ENCODE measurements at regions not wholly inside any gene's neighbourhood (a gene's known extent, or its start where the extent isn't known, plus 50 kb on each side); places are given as distances from the start of the nearest gene placed in this dataset.

- H3K27me3 Mint-ChIP-seq, result no peaks in the 10 kb centered on the region
- no peaks in the 10 kb centered on the region for H3K4me1 Mint-ChIP-seq
- H3K27ac Mint-ChIP-seq, result no peak overlapping the region
- no peaks in the 10 kb centered on the region for H3K9me3 Mint-ChIP-seq
- no peak overlapping the region for H3K4me3 Mint-ChIP-seq
- no peaks in the 10 kb centered on the region for H3K36me3 Mint-ChIP-seq
- DNase-seq, result no peak
Observed at GRCh38 chr10:105908701-105909100, 1255.8 kb downstream of the SORCS1 start.

- H3K4me1 Mint-ChIP-seq, result no peaks in the 10 kb centered on the region
- no peak for DNase-seq
Observed at GRCh38 chr10:105885495-105885894, 1244.4 kb downstream of the SORCS3 start.

GRCh38 chr10:105879401-105879800 lies 1238.3 kb downstream of the SORCS3 start:
- no peaks in the 10 kb centered on the region for H3K36me3 Mint-ChIP-seq
- no peaks in the 10 kb centered on the region for H3K9me3 Mint-ChIP-seq
- H3K27me3 Mint-ChIP-seq, result no peaks in the 10 kb centered on the region
- H3K4me3 Mint-ChIP-seq, result no peak overlapping the region
- DNase-seq, result no peak
- H3K4me1 Mint-ChIP-seq, result no peaks in the 10 kb centered on the region
- no peak overlapping the region for H3K27ac Mint-ChIP-seq

More at GRCh38 chr10:105885495-105885894, 1244.4 kb downstream of the SORCS3 start:
- no peak overlapping the region for H3K4me3 Mint-ChIP-seq
- no peaks in the 10 kb centered on the region for H3K36me3 Mint-ChIP-seq
- H3K27ac Mint-ChIP-seq, result no peak overlapping the region
- no peaks in the 10 kb centered on the region for H3K27me3 Mint-ChIP-seq
- H3K9me3 Mint-ChIP-seq, result peaks cover 7% of the 10 kb centered on the region

GRCh38 chr10:105875050-105875449 lies 1234.0 kb downstream of the SORCS3 start:
- no peaks in the 10 kb centered on the region for H3K36me3 Mint-ChIP-seq

GRCh38 chr10:105872665-105873064 lies 1231.6 kb downstream of the SORCS3 start:
- H3K9me3 Mint-ChIP-seq, result peaks cover 2% of the 10 kb centered on the region
- no peak for DNase-seq
- H3K4me3 Mint-ChIP-seq, result no peak overlapping the region
- H3K36me3 Mint-ChIP-seq, result no peaks in the 10 kb centered on the region
- no peak overlapping the region for H3K27ac Mint-ChIP-seq
- no peaks in the 10 kb centered on the region for H3K27me3 Mint-ChIP-seq
- no peaks in the 10 kb centered on the region for H3K4me1 Mint-ChIP-seq

More at GRCh38 chr10:105875050-105875449, 1234.0 kb downstream of the SORCS3 start:
- Mint-ChIP-seq H3K4me3 (no peak overlapping the region), H3K27me3 (no peaks in the 10 kb centered on the region), H3K4me1 (no peaks in the 10 kb centered on the region), H3K9me3 (peaks cover 2% of the 10 kb centered on the region), H3K27ac (no peak overlapping the region)
- DNase-seq, result no peak

- Mint-ChIP-seq H3K27ac (no peak overlapping the region), H3K27me3 (no peaks in the 10 kb centered on the region), H3K4me1 (no peaks in the 10 kb centered on the region), H3K36me3 (no peaks in the 10 kb centered on the region), H3K4me3 (no peak overlapping the region), H3K9me3 (peaks cover 2% of the 10 kb centered on the region)
- DNase-seq, result no peak
Observed at GRCh38 chr10:105868935-105869334, 1227.8 kb downstream of the SORCS3 start.

- Mint-ChIP-seq H3K4me3 (no peak overlapping the region), H3K4me1 (no peaks in the 10 kb centered on the region), H3K27ac (no peak overlapping the region), H3K9me3 (no peaks in the 10 kb centered on the region), H3K27me3 (no peaks in the 10 kb centered on the region), H3K36me3 (no peaks in the 10 kb centered on the region)
- no peak for DNase-seq
Observed at GRCh38 chr10:105864854-105865253, 1223.8 kb downstream of the SORCS3 start.

GRCh38 chr10:105857268-105858264 lies 1216.5 kb downstream of the SORCS3 start:
- no peak overlapping the region for H3K27ac Mint-ChIP-seq
- H3K4me3 Mint-ChIP-seq, result no peak overlapping the region
- no peaks in the 10 kb centered on the region for H3K9me3 Mint-ChIP-seq
- DNase-seq, result no peak
- no peaks in the 10 kb centered on the region for H3K36me3 Mint-ChIP-seq
- H3K27me3 Mint-ChIP-seq, result no peaks in the 10 kb centered on the region
- peaks cover 10% of the 10 kb centered on the region for H3K4me1 Mint-ChIP-seq

GRCh38 chr10:105855791-105856190 lies 1214.7 kb downstream of the SORCS3 start:
- Mint-ChIP-seq H3K9me3 (no peaks in the 10 kb centered on the region), H3K36me3 (no peaks in the 10 kb centered on the region), H3K27ac (no peak overlapping the region), H3K4me1 (peaks cover 10% of the 10 kb centered on the region), H3K4me3 (no peak overlapping the region), H3K27me3 (no peaks in the 10 kb centered on the region)
- no peak for DNase-seq

- H3K9me3 Mint-ChIP-seq, result no peaks in the 10 kb centered on the region
Observed at GRCh38 chr10:105844676-105845570, 1203.8 kb downstream of the SORCS3 start.

GRCh38 chr10:105844241-105844640 lies 1203.2 kb downstream of the SORCS3 start:
- Mint-ChIP-seq H3K9me3 (no peaks in the 10 kb centered on the region), H3K4me3 (no peak overlapping the region), H3K27ac (no peak overlapping the region), H3K4me1 (peaks cover 4% of the 10 kb centered on the region), H3K27me3 (no peaks in the 10 kb centered on the region), H3K36me3 (no peaks in the 10 kb centered on the region)
- no peak for DNase-seq

More at GRCh38 chr10:105844676-105845570, 1203.8 kb downstream of the SORCS3 start:
- Mint-ChIP-seq H3K4me3 (no peak overlapping the region), H3K27me3 (no peaks in the 10 kb centered on the region), H3K4me1 (peaks cover 4% of the 10 kb centered on the region), H3K27ac (no peak overlapping the region), H3K36me3 (no peaks in the 10 kb centered on the region)
- DNase-seq, result no peak

GRCh38 chr10:105843786-105844185 lies 1202.7 kb downstream of the SORCS3 start:
- Mint-ChIP-seq H3K4me3 (no peak overlapping the region), H3K4me1 (peaks cover 4% of the 10 kb centered on the region), H3K27ac (no peak overlapping the region), H3K9me3 (no peaks in the 10 kb centered on the region), H3K27me3 (no peaks in the 10 kb centered on the region), H3K36me3 (no peaks in the 10 kb centered on the region)
- no peak for DNase-seq

GRCh38 chr10:105840288-105840770 lies 1199.2 kb downstream of the SORCS3 start:
- peaks cover 1% of the 10 kb centered on the region for H3K9me3 Mint-ChIP-seq
- peaks cover 14% of the 10 kb centered on the region for H3K4me1 Mint-ChIP-seq
- H3K27ac Mint-ChIP-seq, result no peak overlapping the region
- no peak overlapping the region for H3K4me3 Mint-ChIP-seq
- H3K36me3 Mint-ChIP-seq, result no peaks in the 10 kb centered on the region
- no peaks in the 10 kb centered on the region for H3K27me3 Mint-ChIP-seq
- DNase-seq, result no peak

GRCh38 chr10:105838392-105838791 lies 1197.3 kb downstream of the SORCS3 start:
- no peak overlapping the region for H3K27ac Mint-ChIP-seq
- H3K4me1 Mint-ChIP-seq, result peaks cover 11% of the 10 kb centered on the region
- no peaks in the 10 kb centered on the region for H3K36me3 Mint-ChIP-seq
- H3K9me3 Mint-ChIP-seq, result peaks cover 1% of the 10 kb centered on the region
- DNase-seq, result no peak
- H3K4me3 Mint-ChIP-seq, result peak overlapping the region; percentile 65
- no peaks in the 10 kb centered on the region for H3K27me3 Mint-ChIP-seq

- H3K4me1 Mint-ChIP-seq, result peaks cover 11% of the 10 kb centered on the region
- H3K4me3 Mint-ChIP-seq, result peak overlapping the region; percentile 65
- no peak overlapping the region for H3K27ac Mint-ChIP-seq
- H3K27me3 Mint-ChIP-seq, result no peaks in the 10 kb centered on the region
- DNase-seq, result no peak
- H3K36me3 Mint-ChIP-seq, result no peaks in the 10 kb centered on the region
- peaks cover 1% of the 10 kb centered on the region for H3K9me3 Mint-ChIP-seq
Observed at GRCh38 chr10:105837951-105838350, 1196.9 kb downstream of the SORCS3 start.
